PFSK-1 (cell line): ENCODE measurements at regions not wholly inside any gene's neighbourhood (a gene's known extent, or its start where the extent isn't known, plus 50 kb on each side); places are given as distances from the start of the nearest gene placed in this dataset.

Experiments used
- POLR2AphosphoS5 ChIP-seq: IDR thresholded peaks from 2 replicates; pipeline ENCODE4 v1.6.1; 2012; ENCODE audit warnings: low read depth, mild to moderate bottlenecking, control low read depth, low read length, moderate library complexity
- REST ChIP-seq, 2 experiments: IDR thresholded peaks; 2 replicates each; pipeline versions ENCODE4 v1.6.1 to v1.8.0; 2011 to 2012; ENCODE audit warnings: low read depth in 2 of 2, low read length in 2 of 2, control low read depth in 1 of 2, inconsistent platforms in 1 of 2, mild to moderate bottlenecking in 1 of 2, moderate library complexity in 1 of 2; ENCODE audit not compliant: insufficient read depth in 1 of 2
- SIN3A ChIP-seq: IDR thresholded peaks from 2 replicates; pipeline ENCODE4 v1.6.1; 2012; ENCODE audit warnings: mild to moderate bottlenecking, low read length, moderate library complexity, borderline replicate concordance; ENCODE audit not compliant: insufficient read depth
- TAF1 ChIP-seq: IDR thresholded peaks from 2 replicates; pipeline ENCODE4 v1.6.1; 2012; ENCODE audit warnings: low read length, control low read depth, borderline replicate concordance; ENCODE audit not compliant: insufficient read depth

DNA sequence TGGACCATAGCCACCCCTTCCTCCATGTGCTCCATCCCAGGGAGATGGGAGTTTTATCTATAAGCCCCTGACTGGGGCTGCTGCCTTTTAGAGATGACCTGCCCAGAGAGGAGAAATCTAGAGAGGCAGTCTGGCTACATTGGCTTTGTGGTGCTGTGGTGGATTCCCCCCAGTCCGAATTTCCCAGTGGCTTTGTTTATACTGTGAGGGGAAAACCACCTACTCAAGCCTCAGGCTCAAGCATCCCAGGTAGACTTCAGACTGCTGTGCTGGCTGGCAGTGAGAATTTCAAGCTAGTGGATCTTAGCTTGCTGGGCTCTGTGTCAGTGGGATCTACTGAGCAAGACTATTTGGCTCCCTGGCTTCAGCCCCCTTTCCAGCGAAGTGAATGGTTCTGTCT lies 1195.7 kb upstream of the PCDH20 start:
- TF ChIP-seq POLR2AphosphoS5: no peak
- TF ChIP-seq REST (IDR thresholded peaks at IDR 0.05; ENCODE audit: insufficient read depth in 1 of 2, low read depth in 2 of 2, low read length in 2 of 2): no peak
- no peak for TF ChIP-seq TAF1
- TF ChIP-seq SIN3A: no peak
